Skin of body (tissue), 1 donor: ENCODE measurements at regions not wholly inside any gene's neighbourhood (a gene's known extent, or its start where the extent isn't known, plus 50 kb on each side); places are given as distances from the start of the nearest gene placed in this dataset.
"Not testable (repeated sequence)": the region's sequence is repeated elsewhere in the genome, so short reads cannot be mapped to it uniquely, and the experiment has no call there.

Source experiments
- DNase-seq: peaks from one replicate; lab custom pipeline; 2025; lab: John Stamatoyannopoulos, UW

DNA sequence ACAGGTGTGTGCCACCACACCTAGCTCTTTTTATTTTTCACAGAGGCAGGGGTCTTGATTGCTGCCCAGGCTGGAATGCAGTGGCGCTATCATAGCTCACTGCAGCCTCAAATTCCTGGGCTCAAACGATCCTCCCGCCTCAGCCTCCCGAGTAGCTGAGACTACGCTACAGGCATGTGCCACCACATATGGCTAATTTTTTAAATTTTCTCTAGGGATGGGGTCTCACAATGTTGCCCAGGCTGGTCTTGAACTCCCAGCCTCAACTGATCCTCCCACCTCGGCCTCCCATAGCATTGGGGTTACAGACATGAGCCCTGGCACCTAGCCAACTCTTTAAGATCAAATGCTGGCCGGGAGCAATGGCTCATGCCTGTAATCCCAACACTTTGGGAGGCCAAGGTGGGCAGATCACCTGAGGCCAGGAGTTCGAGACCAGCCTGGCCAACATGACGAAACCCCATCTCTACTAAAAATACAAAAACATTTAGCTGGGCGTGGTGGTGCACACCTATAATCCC is 50.6 kb upstream of the MYL10 start:
- DNase-seq: not testable (repeated sequence)

- DNase-seq: no peak
Observed at GRCh38 chr7:101680406-101681145, 51.5 kb upstream of the MYL10 start.

GRCh38 chr7:101681170-101682007 is 52.3 kb upstream of the MYL10 start:
- peak; percentile 63 for DNase-seq

GRCh38 chr7:101684983-101685330 is 55.9 kb upstream of the MYL10 start:
- no peak for DNase-seq

DNA sequence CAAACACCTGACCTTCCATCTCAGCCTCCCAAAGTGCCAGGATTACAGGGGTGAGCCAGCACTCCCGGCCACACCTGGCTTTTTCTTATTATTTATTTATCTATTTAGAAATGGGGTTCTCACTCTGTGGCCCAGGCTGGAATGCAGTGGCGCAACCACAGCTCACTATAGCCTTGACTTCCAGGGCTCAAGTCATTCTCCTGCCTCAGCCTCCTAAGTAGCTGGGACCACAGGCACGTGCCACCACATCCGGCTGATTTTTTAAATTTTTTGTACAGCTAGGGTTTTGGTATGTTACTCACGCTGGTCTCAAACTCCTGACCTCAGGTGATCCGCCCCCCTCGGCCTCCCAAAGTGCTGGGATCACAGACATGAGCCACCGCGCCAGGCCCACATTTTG is 56.9 kb upstream of the MYL10 start:
- no peak for DNase-seq

DNA sequence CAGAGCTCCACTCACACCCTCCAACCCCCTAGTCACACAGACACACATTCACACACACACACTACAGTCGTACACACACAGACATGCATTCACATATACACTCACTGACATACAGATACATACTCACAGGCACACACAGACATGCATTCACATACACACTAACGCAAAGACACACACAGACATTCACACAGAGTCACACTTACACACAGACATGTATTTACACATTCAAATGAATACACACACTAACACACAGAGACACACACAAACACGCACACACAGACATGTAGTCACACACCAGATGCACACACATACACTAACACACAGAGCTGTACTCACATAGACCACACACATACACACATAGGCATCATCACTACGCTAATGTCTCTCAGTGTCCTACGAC is 58.0 kb upstream of the MYL10 start:
- DNase-seq: no peak

- no peak for DNase-seq
Observed at GRCh38 chr7:101687791-101688182, 58.7 kb upstream of the MYL10 start.

DNA sequence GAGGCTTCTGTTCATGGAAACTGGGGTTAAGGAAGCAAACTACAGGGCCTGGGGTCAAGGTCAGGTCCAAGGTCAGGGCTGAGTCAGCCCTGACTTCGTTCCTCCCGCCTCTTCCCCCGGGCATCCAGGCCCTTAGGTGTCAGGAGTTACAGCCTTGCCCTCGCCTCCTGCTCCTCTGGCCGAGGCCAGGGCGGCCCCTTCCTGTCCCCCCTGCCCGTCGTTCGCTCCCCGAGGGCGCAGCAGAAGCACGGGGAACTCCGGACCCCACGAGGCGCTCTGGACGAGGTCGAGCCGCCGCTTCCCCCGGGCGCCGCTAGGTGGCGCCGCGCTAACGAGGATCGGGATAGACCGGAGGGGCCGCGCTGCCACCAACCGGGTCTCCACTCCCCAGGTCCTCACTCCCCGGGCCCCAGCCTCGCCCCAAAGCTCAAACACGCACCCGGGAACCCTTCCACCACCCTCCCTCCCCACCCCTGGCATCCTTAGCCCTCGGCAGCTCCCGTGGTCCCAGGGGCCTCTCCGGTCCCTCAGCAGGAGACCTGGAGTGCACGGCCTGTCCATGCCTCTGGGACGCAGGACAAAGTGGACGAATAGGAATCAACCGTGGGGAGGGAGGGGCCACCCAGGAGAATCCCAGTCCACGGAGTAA is 59.2 kb upstream of the MYL10 start:
- DNase-seq: peak; percentile 11

DNA sequence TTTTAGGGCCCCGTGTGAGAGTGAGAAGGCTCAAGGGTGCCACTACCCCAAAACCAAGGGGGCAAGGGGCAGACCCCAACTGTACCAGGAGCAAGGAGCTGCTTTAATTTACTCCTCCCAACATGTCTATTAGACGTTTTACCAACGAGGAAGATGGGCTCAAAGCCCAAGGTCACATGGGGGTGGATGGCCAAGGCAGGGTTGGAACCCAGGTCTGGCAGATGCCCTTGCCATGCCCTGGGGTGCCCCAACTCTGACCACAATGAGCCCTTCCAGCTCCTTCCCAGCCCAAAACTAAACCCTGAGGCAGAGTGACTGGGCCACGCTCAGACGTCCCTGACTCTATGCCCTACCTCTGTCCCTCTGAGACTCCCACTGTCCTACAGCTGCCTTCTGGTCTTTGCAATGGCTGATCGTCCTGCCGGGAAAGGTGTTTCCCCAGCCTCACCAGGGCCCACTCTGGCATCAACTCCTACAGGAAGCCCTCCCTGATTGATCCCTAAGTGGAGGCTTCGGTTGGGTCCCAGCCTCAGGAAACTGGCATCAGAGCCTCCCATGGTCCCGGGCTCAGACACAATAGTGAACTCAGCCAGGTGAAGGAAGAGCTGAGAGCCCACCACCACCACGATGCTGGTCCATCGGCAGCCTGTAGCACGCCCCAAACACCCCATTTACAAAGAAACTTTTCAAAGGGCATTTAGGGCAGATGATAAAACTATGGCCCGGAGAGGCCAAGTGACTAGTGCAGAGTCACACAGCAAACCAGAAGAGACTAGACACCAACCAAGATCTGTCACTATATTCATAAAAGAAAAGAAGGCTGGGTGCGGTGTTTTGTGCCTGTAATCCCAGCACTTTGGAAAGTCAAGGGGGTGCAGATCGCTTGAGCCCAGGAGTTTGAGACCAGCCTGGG is 60.2 kb upstream of the MYL10 start:
- DNase-seq: no peak

DNA sequence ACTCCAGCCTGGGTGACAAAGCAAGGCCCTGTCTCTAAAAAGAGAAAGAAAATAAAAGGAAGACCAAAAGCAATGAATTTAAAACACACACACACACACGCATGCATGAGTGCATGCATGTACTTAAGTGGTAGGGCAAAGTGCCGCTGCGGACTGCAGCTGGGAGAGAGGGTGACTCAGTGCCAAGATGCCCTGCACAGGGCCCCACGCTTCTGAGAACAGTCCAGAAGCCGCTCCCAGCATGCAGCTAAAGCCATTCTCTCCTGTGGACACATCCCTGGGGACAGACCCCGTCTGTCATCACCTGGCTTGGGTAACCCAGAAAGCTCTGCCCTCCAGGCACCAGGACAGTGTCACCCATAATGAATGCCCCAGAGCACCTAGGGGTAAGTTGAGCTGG is 61.0 kb upstream of the MYL10 start:
- DNase-seq: no peak

DNA sequence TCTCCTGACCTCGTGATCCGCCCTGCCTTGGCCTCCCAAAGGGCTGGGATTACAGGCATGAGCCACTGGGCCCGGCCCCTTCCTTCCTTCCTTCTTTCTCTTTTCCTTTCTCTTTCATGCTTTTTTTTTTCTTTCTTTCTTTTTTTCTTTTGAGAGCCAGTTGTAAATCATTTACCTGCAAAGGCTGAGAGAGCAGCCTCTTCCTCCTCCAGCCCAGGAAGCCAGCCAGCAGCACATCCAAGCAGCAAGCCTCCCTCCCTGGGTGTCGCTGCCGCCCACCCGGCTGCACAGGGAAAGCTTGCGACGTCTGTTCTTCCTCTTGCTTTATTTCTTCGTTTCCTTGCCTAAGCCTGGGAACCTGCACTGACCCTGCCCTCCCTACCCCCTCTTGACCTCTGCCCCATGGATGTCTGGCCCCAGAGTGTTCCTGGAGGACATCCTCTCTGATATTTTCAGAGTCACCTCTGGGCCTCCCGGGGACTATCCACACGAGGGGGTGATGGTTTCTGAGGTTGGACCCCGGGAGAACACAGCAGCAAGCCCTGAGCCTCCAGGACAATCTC is 62.8 kb upstream of the MYL10 start:
- no peak for DNase-seq

DNA sequence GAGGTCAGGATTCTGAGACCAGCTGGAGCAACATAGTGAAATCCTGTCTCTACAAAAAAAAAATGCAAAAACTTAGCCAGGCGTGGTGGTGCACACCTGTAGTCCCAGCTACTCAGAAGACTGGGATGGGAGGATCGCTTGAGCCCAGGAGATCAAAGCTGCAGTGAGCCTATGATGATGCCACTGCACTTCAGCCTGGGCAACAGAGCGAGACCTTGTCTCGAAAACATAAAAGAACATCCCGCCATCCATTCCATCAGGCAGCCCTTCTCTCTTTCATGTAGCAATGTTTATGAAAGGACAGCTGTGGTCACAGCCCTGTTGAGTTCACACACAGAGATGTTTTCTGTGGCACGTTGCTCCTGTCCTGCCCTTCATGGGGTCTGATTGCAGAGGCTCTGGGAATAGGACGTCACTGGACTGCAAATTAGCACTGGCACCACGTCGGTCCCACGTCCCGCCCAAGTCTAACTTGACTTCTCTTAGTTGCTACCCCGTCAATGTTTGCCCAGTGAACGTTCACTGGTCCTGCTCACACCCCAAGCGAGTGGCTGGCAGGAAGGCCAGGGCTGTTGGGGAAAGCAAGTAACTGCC is 64.5 kb upstream of the MYL10 start:
- DNase-seq: no peak

DNA sequence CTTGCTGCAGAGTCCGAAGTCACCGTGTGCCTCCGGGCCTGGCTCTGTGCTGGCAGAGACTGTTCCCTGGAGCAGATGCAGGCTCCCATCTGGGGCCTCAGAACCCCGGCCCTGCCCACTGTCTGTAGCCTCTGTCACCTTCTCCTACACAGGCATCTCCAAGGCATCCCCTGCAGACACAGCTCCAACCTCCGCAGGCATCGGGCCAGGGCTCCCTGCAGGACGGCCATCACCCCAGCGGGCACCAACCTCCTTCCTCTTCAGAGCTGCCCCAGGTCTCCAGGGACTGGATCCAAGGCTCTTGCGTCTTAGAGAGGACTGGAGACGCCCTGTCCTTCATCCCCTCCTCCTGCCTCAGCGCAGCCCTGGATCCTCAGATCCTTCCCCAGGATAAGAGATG is 69.9 kb upstream of the MYL10 start:
- DNase-seq: no peak

GRCh38 chr7:101699399-101699798 is 70.3 kb upstream of the MYL10 start:
- DNase-seq: no peak

GRCh38 chr7:101699881-101700823 is 71.1 kb upstream of the MYL10 start:
- DNase-seq: no peak

DNA sequence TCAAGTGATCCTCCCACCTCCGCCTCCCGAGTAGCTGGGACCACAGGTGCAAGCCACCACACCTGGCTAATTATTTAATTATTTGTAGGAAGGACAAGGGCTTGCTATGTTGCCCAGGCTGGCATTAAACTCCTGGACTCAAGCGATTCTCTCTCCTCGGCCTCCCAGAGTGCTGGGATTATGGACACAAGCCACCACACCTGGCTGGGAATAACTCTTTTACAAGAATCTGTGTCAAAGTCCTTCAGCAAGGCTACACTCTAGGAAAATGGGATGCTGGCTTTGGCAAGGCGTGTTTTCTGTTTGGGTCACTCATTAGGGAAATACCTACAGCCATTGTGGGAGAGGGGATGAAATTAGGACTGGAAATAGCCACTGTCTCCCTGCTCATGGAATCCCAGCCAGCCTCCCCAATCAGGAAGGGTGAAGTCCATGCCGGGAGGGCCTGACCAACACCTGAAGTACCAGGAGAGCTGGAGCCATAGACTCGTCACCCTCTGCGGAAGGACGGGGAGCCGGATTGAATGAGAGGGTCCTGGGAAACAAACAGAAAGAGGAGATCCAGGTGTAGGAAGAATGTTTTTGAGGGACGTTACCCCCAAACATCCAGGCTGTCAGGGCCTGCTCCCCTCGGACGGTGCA is 72.2 kb upstream of the MYL10 start:
- DNase-seq: no peak

- no peak for DNase-seq
Observed at GRCh38 chr7:101702362-101702850, 73.3 kb upstream of the MYL10 start.

- DNase-seq: no peak
Observed at GRCh38 chr7:101705331-101705730, 76.2 kb upstream of the MYL10 start.

- no peak for DNase-seq
Observed at GRCh38 chr7:101707587-101707986, 78.5 kb upstream of the MYL10 start.
